Sciatic nerve (tissue), 2 donors: ENCODE measurements at regions not wholly inside any gene's neighbourhood (a gene's known extent, or its start where the extent isn't known, plus 50 kb on each side); places are given as distances from the start of the nearest gene placed in this dataset.

ENCODE experiments used
- ATAC-seq: fragments of 200-7000 bp; cut with Tn5 transposase; one replicate; pipeline ENCODE4 v1.9.1; 2020; ENCODE audit warnings: mild to moderate bottlenecking, moderate library complexity
- DNase-seq: peaks from one replicate; pipeline ENCODE4 v3.0.0-alpha.2; 2020; ENCODE audit warnings: low spot score
- intact Hi-C: fragments of 100-400 bp; cut with DNase I; formaldehyde crosslinking; loops from one replicate; pipeline ENCODE4 v1.14.2; 2022
- donor health status: DM: no; HTN: no; CAD: no.
- donor health status: DM: no; HTN: no; CAD: no.

- DNase-seq (no peak), ATAC-seq (no peak)
- intact Hi-C loops = no loop called here
These were observed 274.4 kb downstream of the HTR7 start for GRCh38 chr10:90583416-90583815.

DNA sequence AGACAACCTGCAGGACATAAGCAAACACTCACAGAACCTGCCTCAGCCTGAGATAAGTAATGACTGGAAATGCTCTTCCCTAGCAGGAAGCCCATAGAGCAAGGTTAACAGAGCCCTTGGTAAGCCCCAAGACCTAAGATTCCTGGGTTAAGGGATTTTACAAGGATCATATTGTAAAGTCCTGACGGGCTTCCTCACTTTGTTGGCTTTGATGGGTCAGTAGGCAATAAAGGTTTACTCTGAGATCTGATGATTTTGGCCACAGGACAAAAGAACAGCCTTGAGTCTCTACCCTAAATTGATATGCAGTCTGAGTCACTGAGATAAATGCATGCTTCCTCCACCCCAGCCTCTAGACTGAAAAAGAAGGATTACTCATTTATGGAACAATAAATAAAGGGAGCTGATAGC lies 270.8 kb downstream of the HTR7 start:
- intact Hi-C loops = no loop called here
- DNase-seq (no peak), ATAC-seq (no peak)

DNA sequence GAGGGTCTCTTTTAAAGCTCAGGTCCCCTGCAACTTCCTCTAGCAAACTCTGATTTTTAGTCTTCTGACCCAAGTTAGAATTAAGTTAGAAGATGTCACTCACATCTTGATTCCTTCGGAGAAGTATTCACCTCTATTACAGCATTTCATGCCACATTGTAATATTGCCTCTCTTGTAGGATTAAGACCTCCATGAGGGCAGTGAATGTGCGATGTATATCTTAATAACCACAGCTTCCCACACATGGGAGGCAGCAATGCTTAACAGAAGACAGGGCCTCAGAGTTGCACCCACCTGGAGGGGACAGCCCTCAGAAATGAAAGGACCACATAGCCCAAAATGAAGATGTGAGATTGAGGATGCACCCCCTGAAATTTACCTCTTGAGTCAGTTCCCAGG lies 270.3 kb downstream of the HTR7 start:
- intact Hi-C loops = no loop called here
- DNase-seq (no peak), ATAC-seq (no peak)

GRCh38 chr10:90588222-90588621 lies 269.6 kb downstream of the HTR7 start:
- intact Hi-C loops = no loop called here
- ATAC-seq = no peak
- no peak for DNase-seq

DNA sequence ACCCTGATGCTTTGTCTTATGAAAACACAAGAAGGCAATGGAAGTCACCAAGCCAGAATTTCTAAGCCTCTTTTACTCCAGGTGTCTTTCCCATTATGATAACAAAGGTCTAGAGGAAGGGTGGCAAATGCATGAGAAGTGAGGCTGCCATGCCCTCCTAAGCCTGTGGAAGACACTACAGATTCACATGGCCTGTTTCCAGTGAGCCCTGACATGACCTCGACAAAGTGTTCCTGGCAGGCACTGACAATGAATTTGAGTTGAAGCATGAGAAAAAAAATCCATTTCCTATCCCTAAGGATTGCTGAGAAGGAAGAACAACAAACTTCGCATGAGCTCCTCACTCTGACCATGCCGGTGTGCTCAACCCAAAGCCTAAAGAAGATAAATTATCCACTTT lies 268.0 kb downstream of the HTR7 start:
- no peak for DNase-seq
- no peak for ATAC-seq
- intact Hi-C loops = no loop called here

GRCh38 chr10:90591629-90592028 lies 266.2 kb downstream of the HTR7 start:
- ATAC-seq (no peak), DNase-seq (no peak)
- intact Hi-C loops = no loop called here

- intact Hi-C loops = no loop called here
- peak; percentile 71 for ATAC-seq
These were observed 265.1 kb downstream of the HTR7 start for GRCh38 chr10:90592638-90593302.

GRCh38 chr10:90598513-90598912 lies 259.3 kb downstream of the HTR7 start:
- intact Hi-C loops = no loop called here
- no peak for DNase-seq
- ATAC-seq = no peak

More at GRCh38 chr10:90592638-90593302, 265.1 kb downstream of the HTR7 start:
- DNase-seq = no peak

GRCh38 chr10:90602862-90603610 lies 254.8 kb downstream of the HTR7 start:
- ATAC-seq = no peak
- intact Hi-C loops = no loop called here
- DNase-seq = no peak

DNA sequence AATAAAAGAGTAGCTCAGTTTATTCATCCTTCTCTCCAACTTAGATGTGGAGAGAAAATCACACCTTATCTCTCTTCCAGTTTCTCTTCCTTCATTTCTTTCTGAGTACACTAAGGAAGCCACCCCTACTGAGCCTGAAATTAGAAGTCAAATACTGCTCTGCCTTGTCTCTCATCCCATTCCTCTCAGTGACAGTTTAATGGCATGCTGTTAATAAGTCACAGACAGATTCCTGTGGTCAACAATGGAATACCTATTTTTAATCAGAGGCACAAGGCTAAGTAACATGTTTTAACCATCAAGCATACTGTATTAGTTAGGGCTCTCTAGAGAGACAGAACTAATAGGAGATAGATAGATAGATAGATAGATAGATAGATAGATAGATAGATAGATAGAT lies 253.2 kb downstream of the HTR7 start:
- no peak for ATAC-seq
- DNase-seq = no peak
- intact Hi-C loops = no loop called here

DNA sequence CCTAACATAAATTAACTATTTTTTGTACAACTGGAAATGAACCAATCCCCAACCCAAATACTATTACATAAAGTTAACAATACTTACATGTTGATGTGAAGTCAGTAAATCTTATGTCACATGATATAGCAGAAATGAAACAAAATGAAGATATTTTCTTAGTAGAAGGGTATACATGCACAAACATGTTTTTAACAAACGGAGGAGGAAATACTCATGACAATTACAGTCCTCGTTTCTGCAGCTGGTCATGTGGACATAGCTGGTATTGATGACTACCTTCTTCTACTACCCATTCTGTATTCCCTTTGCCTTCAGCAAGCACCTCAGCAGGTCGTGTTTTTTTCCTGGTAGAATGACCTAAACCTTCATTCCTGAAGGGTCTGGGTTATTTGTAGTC lies 252.3 kb downstream of the HTR7 start:
- ATAC-seq (no peak), DNase-seq (no peak)
- intact Hi-C loops = no loop called here

DNA sequence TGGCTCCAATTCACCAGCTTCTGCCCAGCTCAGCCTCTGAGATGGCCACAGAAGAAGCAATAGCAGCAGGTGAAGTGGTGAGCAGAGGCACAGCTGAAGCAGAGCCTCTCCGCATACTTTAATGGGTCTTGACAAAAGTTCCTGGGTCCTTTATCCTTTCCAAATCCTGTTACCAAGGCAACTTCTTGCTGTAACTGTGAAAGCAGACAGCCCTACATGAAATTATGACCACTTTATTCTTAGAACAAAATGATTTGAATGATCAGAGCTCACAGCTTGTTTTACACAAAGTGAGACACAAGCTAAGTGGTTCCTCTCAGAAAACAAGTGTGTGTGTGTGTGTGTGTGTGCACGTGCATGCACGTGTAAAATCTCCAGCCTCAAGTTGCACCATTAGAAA lies 245.6 kb downstream of the HTR7 start:
- intact Hi-C loops = no loop called here
- ATAC-seq = no peak
- no peak for DNase-seq

DNA sequence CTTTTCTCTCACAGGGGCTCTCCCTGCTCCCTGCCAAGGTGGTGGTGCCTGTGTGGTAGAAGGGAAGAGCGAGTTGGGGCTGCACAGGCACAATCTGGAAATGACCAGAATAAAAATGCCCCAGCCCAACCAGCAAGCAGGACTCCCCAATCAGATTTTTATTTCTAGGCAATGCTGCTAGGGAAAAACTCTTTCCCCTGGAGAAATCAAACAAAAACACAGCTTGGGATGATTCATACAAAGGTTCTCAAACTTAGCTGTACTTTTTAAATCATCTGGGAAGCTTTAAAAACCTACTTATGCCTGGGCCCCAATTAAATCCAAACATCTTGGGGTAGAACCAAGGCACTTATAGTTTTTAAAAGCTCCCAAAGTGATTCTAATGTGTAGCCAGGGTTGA lies 243.2 kb downstream of the HTR7 start:
- DNase-seq = no peak
- intact Hi-C loops = no loop called here
- ATAC-seq = peak; percentile 45

GRCh38 chr10:90621577-90621976 lies 236.3 kb downstream of the HTR7 start:
- intact Hi-C loops = no loop called here
- no peak for DNase-seq
- ATAC-seq = no peak

DNA sequence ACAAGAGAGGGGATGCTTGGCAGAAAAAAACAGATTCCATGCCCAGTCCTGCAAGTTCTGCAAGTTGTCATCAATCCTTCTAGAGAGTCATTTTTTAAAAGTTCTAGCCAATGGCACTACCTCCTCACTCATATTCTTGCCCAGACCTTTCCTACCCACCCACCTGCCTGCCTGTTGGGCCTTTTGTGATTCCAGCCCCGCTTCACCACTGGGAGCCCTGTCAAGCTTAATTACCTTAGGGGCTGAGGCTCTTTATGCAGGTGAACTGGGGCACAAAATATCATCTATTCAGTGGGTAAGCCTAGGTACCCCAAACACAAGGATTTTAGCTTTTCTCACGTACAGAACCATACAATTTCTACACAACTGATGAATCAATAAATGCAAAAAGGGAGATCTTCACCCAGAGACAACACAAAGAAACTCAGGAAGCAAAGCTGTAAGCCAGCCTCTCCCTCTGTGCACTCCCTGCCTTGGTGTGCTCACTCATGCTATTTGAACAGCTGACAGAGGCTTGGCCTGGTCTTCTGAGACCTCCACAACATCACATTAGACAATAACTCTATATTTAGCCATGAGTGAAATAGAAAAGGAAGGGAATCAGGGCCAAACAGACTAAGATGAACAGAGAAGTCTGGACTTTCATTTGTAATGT lies 222.6 kb downstream of the HTR7 start:
- ATAC-seq (no peak), DNase-seq (no peak)
- intact Hi-C loops = no loop called here

DNA sequence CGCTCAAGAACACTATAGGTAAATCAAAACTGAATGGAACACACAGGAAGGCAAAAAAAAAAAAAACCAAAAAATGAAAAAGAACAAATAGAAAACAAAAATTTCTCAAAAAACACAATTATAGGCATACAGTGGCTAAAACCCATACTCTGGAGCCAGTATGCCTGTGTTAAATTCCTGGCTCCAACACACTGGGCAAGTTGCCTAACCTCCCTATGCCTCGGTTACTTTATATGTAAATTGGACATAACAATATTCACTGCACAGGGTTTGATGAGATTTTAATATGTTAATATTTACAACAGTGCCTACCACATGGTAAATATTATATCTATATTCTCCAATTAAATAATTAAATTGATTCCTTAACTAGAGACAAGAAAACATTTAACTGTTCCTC lies 217.1 kb downstream of the HTR7 start:
- ATAC-seq (no peak), DNase-seq (no peak)
- intact Hi-C loops = no loop called here

DNA sequence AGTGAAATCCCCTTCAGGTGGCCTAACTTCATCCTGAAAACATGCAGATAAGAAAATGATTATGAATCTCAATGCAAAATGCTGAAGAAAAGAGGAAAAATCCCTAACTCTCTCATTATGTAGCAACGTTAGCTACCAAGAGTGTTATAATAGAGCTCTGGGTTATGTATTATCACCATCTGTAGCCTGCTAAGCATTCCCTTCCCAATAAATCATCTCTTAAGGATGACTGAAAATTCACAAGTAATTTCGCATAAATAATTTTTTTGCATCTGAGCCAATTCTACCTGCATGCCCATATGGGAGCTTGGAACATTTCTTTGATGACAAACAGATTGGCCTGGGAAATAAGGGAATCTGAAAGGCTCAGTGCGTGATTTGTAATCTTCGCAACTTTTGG lies 216.1 kb downstream of the HTR7 start:
- DNase-seq (no peak), ATAC-seq (no peak)
- intact Hi-C loops = no loop called here

GRCh38 chr10:90642136-90642535 lies 215.7 kb downstream of the HTR7 start:
- no peak for DNase-seq
- intact Hi-C loops = no loop called here
- ATAC-seq = no peak

DNA sequence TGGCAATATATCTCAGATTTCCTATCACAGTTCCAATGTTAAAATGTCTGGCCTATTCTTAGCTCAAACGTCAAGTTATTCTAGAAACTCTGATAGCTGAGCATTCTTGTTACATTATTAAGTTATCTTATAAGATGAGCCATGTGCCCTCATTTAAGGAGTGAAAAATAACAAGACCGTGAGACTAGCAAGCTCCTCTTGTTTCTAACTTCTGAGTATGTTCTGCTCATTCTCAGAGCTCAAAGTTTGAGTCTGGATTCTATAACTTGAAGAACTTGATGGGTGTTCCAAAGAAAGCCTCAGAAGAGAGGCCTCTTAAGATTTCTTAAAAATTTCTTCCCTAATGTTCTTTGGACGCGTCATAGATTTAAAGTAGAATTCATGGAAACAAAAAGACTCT lies 215.2 kb downstream of the HTR7 start:
- ATAC-seq (no peak), DNase-seq (no peak)
- intact Hi-C loops = no loop called here

DNA sequence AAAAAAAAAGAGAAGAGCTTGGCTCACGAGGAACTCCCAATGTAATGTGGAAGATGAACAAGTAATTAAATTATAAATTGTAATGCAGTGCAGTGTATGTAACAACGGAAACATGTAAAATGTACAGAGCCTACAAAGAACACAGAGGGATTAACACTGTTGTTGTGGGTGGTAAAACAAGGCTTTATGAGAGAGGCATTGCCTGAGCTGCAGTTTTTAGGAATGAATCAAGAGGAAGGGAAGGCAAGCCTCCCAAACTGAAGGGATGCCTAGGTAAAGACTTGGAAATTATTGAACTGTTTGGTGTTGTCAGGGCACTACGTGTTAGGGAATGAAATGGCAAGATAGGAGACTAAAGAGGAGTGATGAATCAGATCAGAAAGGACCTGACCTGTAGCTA lies 213.7 kb downstream of the HTR7 start:
- DNase-seq (no peak), ATAC-seq (no peak)
- intact Hi-C loops = no loop called here
